A673 (cell line): ENCODE measurements at regions not wholly inside any gene's neighbourhood (a gene's known extent, or its start where the extent isn't known, plus 50 kb on each side); places are given as distances from the start of the nearest gene placed in this dataset.

Experiments used
- BruUV-seq: library from RNA; stranded (reverse); fragments of 400-500 nt; replicated peaks from 2 replicates; lab custom pipeline; 2021; lab: Mats Ljungman, UMichigan
- CTCF ChIA-PET: fragments of 300-600 bp; sonication (Branson Sonifier 250); formaldehyde crosslinking; loops from one replicate; lab custom pipeline; 2022; ENCODE audit warnings: antibody characterized with exemption; lab: Charles Lee
- POLR2A ChIA-PET: fragments of 300-600 bp; sonication (Branson Sonifier 250); formaldehyde crosslinking; loops from one replicate; lab custom pipeline; 2022; ENCODE audit warnings: antibody characterized with exemption; ENCODE audit not compliant: low non-redundant PET; lab: Charles Lee
- DNase-seq: peaks from one replicate; pipeline ENCODE4 v3.0.0-alpha.2; 2015; ENCODE audit warnings: low spot score
- H3K27ac ChIP-seq: fragments of 200-600 bp; sonication (generic); 2 replicates; pipeline ENCODE4 v1.5.1; 2016; ENCODE audit warnings: mixed run types, low read depth, mild to moderate bottlenecking, mixed read lengths, antibody characterized with exemption, low read length; ENCODE audit not compliant: poor library complexity, severe bottlenecking
- H3K27me3 ChIP-seq: fragments of 200-600 bp; sonication (generic); replicated peaks from 2 replicates; pipeline ENCODE4 v1.6.1; 2017; ENCODE audit warnings: mixed run types, low read depth, mild to moderate bottlenecking, mixed read lengths, antibody characterized with exemption, low read length; ENCODE audit not compliant: insufficient read depth, poor library complexity
- H3K36me3 ChIP-seq: fragments of 200-600 bp; sonication (generic); 2 replicates; pipeline ENCODE4 v1.6.1; 2016; ENCODE audit warnings: mixed run types, mild to moderate bottlenecking, mixed read lengths, antibody characterized with exemption, low read length; ENCODE audit not compliant: insufficient read depth, poor library complexity, severe bottlenecking
- H3K4me1 ChIP-seq: fragments of 200-600 bp; sonication (generic); 2 replicates; pipeline ENCODE4 v1.6.1; 2017; ENCODE audit warnings: mixed run types, mild to moderate bottlenecking, mixed read lengths, antibody characterized with exemption, low read length; ENCODE audit not compliant: insufficient read depth, poor library complexity, severe bottlenecking
- H3K4me3 ChIP-seq: fragments of 200-600 bp; sonication (generic); 2 replicates; pipeline ENCODE4 v1.5.1; 2016; ENCODE audit warnings: low read depth, mixed run types, mild to moderate bottlenecking, mixed read lengths, low read length; ENCODE audit not compliant: poor library complexity, severe bottlenecking
- H3K9me3 ChIP-seq: fragments of 200-600 bp; sonication (generic); 2 replicates; pipeline ENCODE4 v1.6.1; 2016; ENCODE audit warnings: mixed run types, low read depth, mild to moderate bottlenecking, mixed read lengths, antibody characterized with exemption, low read length; ENCODE audit not compliant: poor library complexity, severe bottlenecking
- EZH2 ChIP-seq: fragments of 200-600 bp; sonication (generic); IDR thresholded peaks from 2 replicates; pipeline ENCODE4 v1.6.1; 2017; ENCODE audit warnings: borderline replicate concordance, low read depth, mild to moderate bottlenecking, mixed read lengths, antibody characterized with exemption, low read length; ENCODE audit not compliant: poor library complexity, severe bottlenecking
- intact Hi-C: fragments of 100-400 bp; cut with micrococcal nuclease; formaldehyde crosslinking; loops from one replicate; pipeline ENCODE4 v1.10.0; 2022; ENCODE audit not compliant: unreplicated experiment
- TF ChIP-seq, protein P1 (sequence below): fragments of 300-800, 200-600 bp; sonication (generic); conservative IDR thresholded peaks from 2 replicates; pipeline ENCODE4 v1.5.1; 2017; ENCODE audit warnings: low read depth, mild to moderate bottlenecking, antibody characterized with exemption, low read length, moderate library complexity, mixed read lengths

DNA sequence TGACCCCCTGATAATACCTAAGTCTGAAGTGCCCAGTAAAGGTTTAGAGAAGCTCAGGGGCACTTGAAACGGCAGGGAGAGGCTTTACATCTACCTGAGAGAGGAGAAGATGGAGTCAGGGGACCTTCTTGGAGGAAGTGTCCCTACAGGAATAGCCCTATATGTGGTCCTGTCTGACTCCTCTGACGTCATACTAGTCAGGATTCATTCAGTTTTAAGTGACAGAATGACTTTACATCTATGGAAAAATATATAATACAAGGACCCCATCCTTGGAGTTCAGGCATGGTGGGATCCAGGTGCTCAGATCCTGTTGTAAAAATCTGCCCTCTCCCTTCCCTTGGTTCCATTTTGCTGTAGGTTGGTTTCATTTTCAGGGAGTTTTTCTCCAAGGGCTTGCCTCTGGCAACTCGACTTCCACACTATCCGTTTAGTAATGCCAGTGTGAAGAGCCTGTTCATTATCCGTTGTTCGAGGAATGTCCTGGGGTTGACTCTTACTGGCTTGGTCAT is 205.6 kb downstream of the IRF8 start:
- Histone ChIP-seq H3K27ac (no peak overlapping the region), H3K36me3 (no peaks in the 10 kb centered on the region), H3K4me3 (no peak overlapping the region), H3K4me1 (peaks cover 3% of the 10 kb centered on the region), H3K9me3 (peaks cover 8% of the 10 kb centered on the region), H3K27me3 (peaks cover 13% of the 10 kb centered on the region)
- CTCF ChIA-PET = no interaction called here
- intact Hi-C loops = no loop called here
- TF ChIP-seq EZH2 = no peak
- TF ChIP-seq, protein P1, sequence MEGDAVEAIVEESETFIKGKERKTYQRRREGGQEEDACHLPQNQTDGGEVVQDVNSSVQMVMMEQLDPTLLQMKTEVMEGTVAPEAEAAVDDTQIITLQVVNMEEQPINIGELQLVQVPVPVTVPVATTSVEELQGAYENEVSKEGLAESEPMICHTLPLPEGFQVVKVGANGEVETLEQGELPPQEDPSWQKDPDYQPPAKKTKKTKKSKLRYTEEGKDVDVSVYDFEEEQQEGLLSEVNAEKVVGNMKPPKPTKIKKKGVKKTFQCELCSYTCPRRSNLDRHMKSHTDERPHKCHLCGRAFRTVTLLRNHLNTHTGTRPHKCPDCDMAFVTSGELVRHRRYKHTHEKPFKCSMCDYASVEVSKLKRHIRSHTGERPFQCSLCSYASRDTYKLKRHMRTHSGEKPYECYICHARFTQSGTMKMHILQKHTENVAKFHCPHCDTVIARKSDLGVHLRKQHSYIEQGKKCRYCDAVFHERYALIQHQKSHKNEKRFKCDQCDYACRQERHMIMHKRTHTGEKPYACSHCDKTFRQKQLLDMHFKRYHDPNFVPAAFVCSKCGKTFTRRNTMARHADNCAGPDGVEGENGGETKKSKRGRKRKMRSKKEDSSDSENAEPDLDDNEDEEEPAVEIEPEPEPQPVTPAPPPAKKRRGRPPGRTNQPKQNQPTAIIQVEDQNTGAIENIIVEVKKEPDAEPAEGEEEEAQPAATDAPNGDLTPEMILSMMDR = no peak
- no TSS peak for BruUV-seq
- no peak for DNase-seq
- POLR2A ChIA-PET = no interaction called here

- ChIA-PET CTCF (no interaction called here), POLR2A (no interaction called here)
- H3K9me3 ChIP-seq = peaks cover 8% of the 10 kb centered on the region
- intact Hi-C loops = no loop called here
- no peak for TF ChIP-seq EZH2
- TF ChIP-seq, protein P1 = no peak
- BruUV-seq = no TSS peak
- H3K4me3 ChIP-seq = no peak overlapping the region
- peaks cover 4% of the 10 kb centered on the region for H3K27me3 ChIP-seq
- peak; percentile 20 for DNase-seq
- no peaks in the 10 kb centered on the region for H3K36me3 ChIP-seq
- no peaks in the 10 kb centered on the region for H3K4me1 ChIP-seq
- H3K27ac ChIP-seq = no peak overlapping the region
Measured at GRCh38 chr16:86107215-86107825, 208.4 kb downstream of the IRF8 start.

GRCh38 chr16:86108062-86108461 is 209.1 kb downstream of the IRF8 start:
- no peak for DNase-seq
- Histone ChIP-seq H3K27ac (no peak overlapping the region), H3K9me3 (peaks cover 8% of the 10 kb centered on the region), H3K4me3 (no peak overlapping the region), H3K4me1 (no peaks in the 10 kb centered on the region), H3K27me3 (peaks cover 4% of the 10 kb centered on the region), H3K36me3 (no peaks in the 10 kb centered on the region)
- TF ChIP-seq EZH2 = no peak
- TF ChIP-seq, protein P1 = no peak
- ChIA-PET POLR2A (no interaction called here), CTCF (no interaction called here)
- BruUV-seq = no TSS peak
- intact Hi-C loops = no loop called here
